HEK293 (cell line): ENCODE measurements at regions not wholly inside any gene's neighbourhood (a gene's known extent, or its start where the extent isn't known, plus 50 kb on each side); places are given as distances from the start of the nearest gene placed in this dataset.

Source experiments
- CTCF ChIA-PET: fragments of 350-600 bp; formaldehyde crosslinking; extraction: SDS; loops from one replicate; lab custom pipeline; 2021; ENCODE audit warnings: antibody characterized with exemption; lab: Yijun Ruan, JAX
- POLR2A ChIA-PET: fragments of 300-600 bp; formaldehyde crosslinking; extraction: SDS; loops from one replicate; lab custom pipeline; 2020; ENCODE audit warnings: antibody characterized with exemption, inconsistent platforms; lab: Yijun Ruan, JAX
- H3K27ac ChIP-seq: fragments of 200-500 bp; sonication (Bioruptor generic); 2 replicates; pipeline ENCODE4 v1.5.1; 2014; ENCODE audit warnings: low read depth, low read length, control low read depth, inconsistent platforms; ENCODE audit errors: extremely low read depth
- H3K36me3 ChIP-seq, 2 experiments: fragments of 200-500 bp in 1 of 2; sonication (Bioruptor generic) in 1 of 2; 1 replicate in 1 of 2; 2 replicates in 1 of 2; pipeline ENCODE4 v1.5.1; 2014 to 2017; ENCODE audit warnings: inconsistent platforms in 2 of 2, low read length in 2 of 2; ENCODE audit not compliant: control insufficient read depth in 2 of 2, insufficient read depth in 1 of 2
- H3K4me1 ChIP-seq: fragments of 200-500 bp; sonication (Bioruptor generic); 2 replicates; pipeline ENCODE4 v1.5.1; 2014; ENCODE audit warnings: mild to moderate bottlenecking, low read length, inconsistent platforms; ENCODE audit not compliant: control insufficient read depth, insufficient read depth
- H3K4me3 ChIP-seq: 2 replicates; pipeline ENCODE4 v1.5.1; 2011; ENCODE audit warnings: low read depth, mild to moderate bottlenecking, control low read depth, low read length, moderate library complexity
- H3K9me3 ChIP-seq: fragments of 200-500 bp; sonication (Bioruptor generic); 2 replicates; pipeline ENCODE4 v1.5.1; 2014; ENCODE audit warnings: low read depth, low read length, inconsistent platforms; ENCODE audit not compliant: control insufficient read depth, insufficient read depth
- FEZF1 ChIP-seq: fragments of 450-650 bp; formaldehyde crosslinking; IDR thresholded peaks from 2 replicates; pipeline ENCODE4 v1.5.1; 2016; ENCODE audit warnings: missing biosample characterization, missing genetic modification characterization
- GFI1B ChIP-seq: fragments of 450-650 bp; formaldehyde crosslinking; IDR thresholded peaks from 2 replicates; pipeline ENCODE4 v1.5.1; 2016; ENCODE audit warnings: missing biosample characterization, missing genetic modification characterization
- KLF7 ChIP-seq: fragments of 450-650 bp; formaldehyde crosslinking; IDR thresholded peaks from 2 replicates; pipeline ENCODE4 v1.5.1; 2016; ENCODE audit warnings: missing biosample characterization, missing genetic modification characterization, borderline replicate concordance
- OVOL3 ChIP-seq: fragments of 450-650 bp; formaldehyde crosslinking; IDR thresholded peaks from 2 replicates; pipeline ENCODE4 v1.5.1; 2016; ENCODE audit warnings: missing biosample characterization, missing genetic modification characterization
- PBX3 ChIP-seq: sonication (generic); formaldehyde crosslinking; IDR thresholded peaks from 2 replicates; pipeline ENCODE4 v1.8.1; 2022; ENCODE audit warnings: mild to moderate bottlenecking, moderate library complexity, missing genetic modification reagents
- PRDM6 ChIP-seq: fragments of 450-650 bp; formaldehyde crosslinking; IDR thresholded peaks from 2 replicates; pipeline ENCODE4 v1.5.1; 2017; ENCODE audit warnings: missing biosample characterization, missing genetic modification characterization
- SP7 ChIP-seq: fragments of 450-650 bp; formaldehyde crosslinking; IDR thresholded peaks from 2 replicates; pipeline ENCODE4 v1.5.1; 2016; ENCODE audit warnings: missing biosample characterization, missing genetic modification characterization
- TCF7L2 ChIP-seq: IDR thresholded peaks from 2 replicates; pipeline ENCODE4 v1.6.1; 2011; ENCODE audit warnings: low read depth, mild to moderate bottlenecking, inconsistent platforms, low read length, moderate library complexity, borderline replicate concordance
- YY2 ChIP-seq: fragments of 450-650 bp; formaldehyde crosslinking; IDR thresholded peaks from 2 replicates; pipeline ENCODE4 v1.5.1; 2016; ENCODE audit warnings: missing biosample characterization, missing genetic modification characterization
- ZBTB21 ChIP-seq: fragments of 450-650 bp; formaldehyde crosslinking; IDR thresholded peaks from 2 replicates; pipeline ENCODE4 v1.5.1; 2017; ENCODE audit warnings: missing biosample characterization, missing genetic modification characterization
- ZBTB48 ChIP-seq: fragments of 450-650 bp; formaldehyde crosslinking; IDR thresholded peaks from 2 replicates; pipeline ENCODE4 v1.5.1; 2016; ENCODE audit warnings: missing biosample characterization, missing genetic modification characterization
- ZBTB8A ChIP-seq: fragments of 450-650 bp; formaldehyde crosslinking; IDR thresholded peaks from 2 replicates; pipeline ENCODE4 v1.5.1; 2016; ENCODE audit warnings: missing biosample characterization, missing genetic modification characterization
- ZNF10 ChIP-seq: fragments of 450-650 bp; formaldehyde crosslinking; IDR thresholded peaks from 2 replicates; pipeline ENCODE4 v1.5.1; 2017; ENCODE audit warnings: missing biosample characterization, missing genetic modification characterization
- ZNF132 ChIP-seq: fragments of 450-650 bp; formaldehyde crosslinking; IDR thresholded peaks from 2 replicates; pipeline ENCODE4 v1.5.1; 2017; ENCODE audit warnings: missing biosample characterization, missing genetic modification characterization, borderline replicate concordance
- ZNF248 ChIP-seq: fragments of 450-650 bp; formaldehyde crosslinking; IDR thresholded peaks from 2 replicates; pipeline ENCODE4 v1.5.1; 2017; ENCODE audit warnings: missing biosample characterization, missing genetic modification characterization
- ZNF302 ChIP-seq: fragments of 450-650 bp; formaldehyde crosslinking; IDR thresholded peaks from 2 replicates; pipeline ENCODE4 v1.5.1; 2016; ENCODE audit warnings: missing biosample characterization, missing genetic modification characterization, low read depth
- ZNF335 ChIP-seq: fragments of 450-650 bp; formaldehyde crosslinking; conservative IDR thresholded peaks from 2 replicates; pipeline ENCODE4 v1.5.1; 2016; ENCODE audit warnings: missing biosample characterization, missing genetic modification characterization
- ZNF37A ChIP-seq: fragments of 450-650 bp; IDR thresholded peaks from 2 replicates; pipeline ENCODE4 v1.5.1; 2018; ENCODE audit warnings: missing biosample characterization, missing genetic modification characterization
- ZNF394 ChIP-seq: fragments of 450-650 bp; formaldehyde crosslinking; IDR thresholded peaks from 2 replicates; pipeline ENCODE4 v1.5.1; 2016; ENCODE audit warnings: missing biosample characterization, missing genetic modification characterization, mild to moderate bottlenecking, moderate library complexity, borderline replicate concordance
- ZNF510 ChIP-seq: fragments of 450-650 bp; formaldehyde crosslinking; IDR thresholded peaks from 2 replicates; pipeline ENCODE4 v1.5.1; 2018; ENCODE audit warnings: mild to moderate bottlenecking, missing genetic modification characterization, missing biosample characterization; ENCODE audit not compliant: insufficient replicate concordance
- ZNF548 ChIP-seq: fragments of 450-650 bp; formaldehyde crosslinking; IDR thresholded peaks from 2 replicates; pipeline ENCODE4 v1.5.1; 2016; ENCODE audit warnings: missing biosample characterization, missing genetic modification characterization
- ZNF585B ChIP-seq: fragments of 450-650 bp; formaldehyde crosslinking; IDR thresholded peaks from 2 replicates; pipeline ENCODE4 v1.5.1; 2016; ENCODE audit warnings: missing biosample characterization, missing genetic modification characterization
- ZNF621 ChIP-seq: fragments of 450-650 bp; formaldehyde crosslinking; IDR thresholded peaks from 2 replicates; pipeline ENCODE4 v1.5.1; 2017; ENCODE audit warnings: missing biosample characterization, missing genetic modification characterization
- ZNF624 ChIP-seq: fragments of 450-650 bp; formaldehyde crosslinking; IDR thresholded peaks from 2 replicates; pipeline ENCODE4 v1.5.1; 2017; ENCODE audit warnings: missing biosample characterization, missing genetic modification characterization
- ZNF626 ChIP-seq: fragments of 450-650 bp; sonication (Bioruptor Pico); formaldehyde crosslinking; IDR thresholded peaks from 2 replicates; pipeline ENCODE4 v1.5.1; 2018; ENCODE audit warnings: missing biosample characterization, missing genetic modification characterization, inconsistent platforms
- ZNF654 ChIP-seq: fragments of 450-650 bp; formaldehyde crosslinking; IDR thresholded peaks from 2 replicates; pipeline ENCODE4 v1.5.1; 2016; ENCODE audit warnings: low read depth, missing biosample characterization, missing genetic modification characterization
- ZNF747 ChIP-seq: fragments of 450-650 bp; formaldehyde crosslinking; IDR thresholded peaks from 2 replicates; pipeline ENCODE4 v1.5.1; 2016; ENCODE audit warnings: missing biosample characterization, missing genetic modification characterization
- ZNF76 ChIP-seq: fragments of 450-650 bp; formaldehyde crosslinking; IDR thresholded peaks from 2 replicates; pipeline ENCODE4; 2016; ENCODE audit warnings: low read depth, missing biosample characterization, missing genetic modification characterization, borderline replicate concordance
- ZNF768 ChIP-seq: fragments of 450-650 bp; formaldehyde crosslinking; IDR thresholded peaks from 2 replicates; pipeline ENCODE4 v1.5.1; 2018; ENCODE audit warnings: missing biosample characterization, mild to moderate bottlenecking, missing genetic modification characterization
- ZNF791 ChIP-seq: fragments of 450-650 bp; formaldehyde crosslinking; IDR thresholded peaks from 2 replicates; pipeline ENCODE4 v1.5.1; 2016; ENCODE audit warnings: missing biosample characterization, missing genetic modification characterization
- ZNF792 ChIP-seq: fragments of 450-650 bp; formaldehyde crosslinking; IDR thresholded peaks from 2 replicates; pipeline ENCODE4 v1.5.1; 2016; ENCODE audit warnings: missing biosample characterization, missing genetic modification characterization

- TF ChIP-seq ZNF37A (tag by site-specific recombination) (no peak), ZNF248 (tag by site-specific recombination) (no peak), ZNF335 (tag by site-specific recombination) (no peak), ZNF621 (tag by site-specific recombination) (no peak), ZNF76 (tag by site-specific recombination) (no peak), ZNF510 (tag by site-specific recombination) (no peak), PRDM6 (no peak), ZNF394 (tag by site-specific recombination) (no peak), YY2 (tag by site-specific recombination) (no peak), ZNF10 (tag by site-specific recombination) (no peak), ZNF302 (no peak), ZNF792 (tag by site-specific recombination) (no peak), ZNF585B (no peak), ZBTB21 (tag by site-specific recombination) (no peak), ZNF548 (tag by site-specific recombination) (no peak), ZBTB8A (tag by site-specific recombination) (no peak), ZNF132 (tag by site-specific recombination) (no peak), TCF7L2 (no peak)
- ChIA-PET POLR2A (no interaction called here), CTCF (interaction anchor here (1.1 kb wide), 1 partner anchor 12 kb away, joined by 3 read pairs; no protein-coding TSS in a partner anchor)
- Histone ChIP-seq H3K4me3 (no peak overlapping the region), H3K27ac (no peak overlapping the region), H3K9me3 (no peaks in the 10 kb centered on the region), H3K36me3 (no peaks in the 10 kb centered on the region), H3K4me1 (no peaks in the 10 kb centered on the region)
Observed at GRCh38 chr18:71040161-71040560, 751.3 kb downstream of the SOCS6 start.

GRCh38 chr18:71038196-71038595, 749.4 kb downstream of the SOCS6 start:
- Histone ChIP-seq H3K36me3 (no peaks in the 10 kb centered on the region), H3K9me3 (no peaks in the 10 kb centered on the region), H3K4me3 (no peak overlapping the region), H3K27ac (no peak overlapping the region), H3K4me1 (no peaks in the 10 kb centered on the region)
- TF ChIP-seq ZNF248 (tag by site-specific recombination) (no peak), ZNF768 (tag by site-specific recombination) (no peak), TCF7L2 (no peak), FEZF1 (tag by site-specific recombination) (no peak), ZNF626 (tag by site-specific recombination) (no peak), ZNF394 (tag by site-specific recombination) (no peak), ZNF654 (no peak)
- ChIA-PET CTCF (no interaction called here), POLR2A (no interaction called here)

- Histone ChIP-seq H3K27ac (no peak overlapping the region), H3K9me3 (no peaks in the 10 kb centered on the region)
- TF ChIP-seq GFI1B (tag by site-specific recombination) (no peak), ZNF335 (tag by site-specific recombination) (no peak), ZNF747 (tag by site-specific recombination) (no peak), OVOL3 (tag by site-specific recombination) (no peak), ZNF585B (no peak), PBX3 (CRISPR knock-in tag) (no peak), ZBTB48 (no peak), ZNF624 (tag by site-specific recombination) (no peak), SP7 (tag by site-specific recombination) (no peak), ZNF791 (no peak), KLF7 (no peak)
- TF ChIP-seq, all 188 proteins: peak for 0
- ChIA-PET CTCF (no interaction called here), POLR2A (no interaction called here)
- H3K36me3 ChIP-seq: no peaks in the 10 kb centered on the region
- H3K4me3 ChIP-seq: no peak overlapping the region
- H3K4me1 ChIP-seq: no peaks in the 10 kb centered on the region
Observed at GRCh38 chr18:71036783-71037182, 747.9 kb downstream of the SOCS6 start.
